Islet of Langerhans (tissue), 1 donor: ENCODE measurements at regions not wholly inside any gene's neighbourhood (a gene's known extent, or its start where the extent isn't known, plus 50 kb on each side); places are given as distances from the start of the nearest gene placed in this dataset.
A peak's percentile ranks its signal among the peaks of the same experiment; 100 is the strongest.

Experiments
- FAIRE-seq: peaks from one replicate; lab custom pipeline; 2011; peaks lifted over from hg19 to GRCh38; lab: Jason Lieb, UNC

GRCh38 chr2:144241801-144242200, 278.1 kb downstream of the ZEB2 start:
- FAIRE-seq: no peak

GRCh38 chr2:144240656-144241339, 279.1 kb downstream of the ZEB2 start:
- FAIRE-seq: no peak

GRCh38 chr2:144239726-144240125, 280.2 kb downstream of the ZEB2 start:
- FAIRE-seq: no peak

GRCh38 chr2:144239306-144239705, 280.6 kb downstream of the ZEB2 start:
- FAIRE-seq: no peak

- FAIRE-seq: no peak
Observed at GRCh38 chr2:144237830-144238627, 281.9 kb downstream of the ZEB2 start.

GRCh38 chr2:144237108-144237507, 282.8 kb downstream of the ZEB2 start:
- FAIRE-seq: no peak

- no peak for FAIRE-seq
Observed at GRCh38 chr2:144235050-144235449, 284.9 kb downstream of the ZEB2 start.

GRCh38 chr2:144234542-144234871, 285.4 kb downstream of the ZEB2 start:
- FAIRE-seq: no peak

GRCh38 chr2:144233733-144234541, 286.0 kb downstream of the ZEB2 start:
- FAIRE-seq: no peak

GRCh38 chr2:144233317-144233716, 286.6 kb downstream of the ZEB2 start:
- no peak for FAIRE-seq

- FAIRE-seq: peak; percentile 62
Observed at GRCh38 chr2:144230448-144231085, 289.4 kb downstream of the ZEB2 start.

- FAIRE-seq: no peak
Observed at GRCh38 chr2:144230033-144230432, 289.9 kb downstream of the ZEB2 start.

GRCh38 chr2:144229296-144229695, 290.6 kb downstream of the ZEB2 start:
- no peak for FAIRE-seq

- no peak for FAIRE-seq
Observed at GRCh38 chr2:144227427-144228105, 292.4 kb downstream of the ZEB2 start.

GRCh38 chr2:144225076-144225475, 294.8 kb downstream of the ZEB2 start:
- FAIRE-seq: no peak

- no peak for FAIRE-seq
Observed at GRCh38 chr2:144224472-144224871, 295.4 kb downstream of the ZEB2 start.

- FAIRE-seq: no peak
Observed at GRCh38 chr2:144219979-144220378, 299.9 kb downstream of the ZEB2 start.

GRCh38 chr2:144217853-144218633, 301.9 kb downstream of the ZEB2 start:
- peak; percentile 92 for FAIRE-seq

GRCh38 chr2:144215701-144216675, 303.9 kb downstream of the ZEB2 start:
- no peak for FAIRE-seq

- no peak for FAIRE-seq
Observed at GRCh38 chr2:144215207-144215606, 304.7 kb downstream of the ZEB2 start.
